ENCODE measurements at regions not wholly inside any gene's neighbourhood (a gene's known extent, or its start where the extent isn't known, plus 50 kb on each side); places are given as distances from the start of the nearest gene placed in this dataset.

DNA sequence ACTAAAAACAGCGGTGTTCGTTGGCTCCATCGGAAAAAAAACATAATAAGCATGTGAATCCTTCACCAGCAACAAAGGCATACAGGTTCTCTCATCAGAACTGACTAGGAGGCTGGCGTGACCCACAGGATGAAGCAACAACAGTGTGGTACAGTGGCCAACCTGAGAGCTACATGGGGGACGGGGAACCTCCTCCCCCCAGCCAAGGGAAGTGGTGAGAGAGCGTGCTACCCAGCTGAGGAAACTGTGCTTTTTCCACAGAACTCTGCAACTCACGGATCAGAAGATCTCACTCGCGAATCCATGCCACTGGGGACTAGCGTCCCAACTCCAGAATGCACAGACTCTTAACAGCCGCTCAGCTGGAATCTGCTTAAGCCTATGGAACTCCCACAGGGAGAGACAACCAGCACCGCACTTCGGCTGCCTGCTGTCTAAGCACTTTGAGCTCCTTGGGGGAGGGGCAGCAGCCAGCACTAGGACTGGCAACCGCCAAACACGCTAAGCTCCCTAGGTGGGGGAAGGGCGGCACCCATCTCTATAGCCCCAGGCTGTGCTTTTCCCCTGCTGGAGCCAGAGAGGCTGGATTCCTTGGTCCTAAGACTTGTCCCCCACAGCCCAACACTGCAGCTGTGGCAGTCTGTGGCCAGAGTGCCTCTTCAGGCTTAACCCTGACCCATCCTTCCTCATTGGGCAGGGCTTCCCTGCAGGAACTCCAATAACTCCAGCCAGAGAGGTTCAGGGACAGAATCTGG lies 538.3 kb upstream of the BTBD3 start (continued):
- TF ChIP-seq ZBTB10 (CRISPR knock-in tag; IDR thresholded peaks at IDR 0.05; ENCODE audit: borderline replicate concordance) (no peak), MEF2D (CRISPR knock-in tag; IDR thresholded peaks at IDR 0.05) (no peak), ELF4 (CRISPR knock-in tag; IDR thresholded peaks at IDR 0.05; ENCODE audit: borderline replicate concordance) (no peak), HINFP (CRISPR knock-in tag; IDR thresholded peaks at IDR 0.05; ENCODE audit: low read depth) (no peak), CEBPZ (IDR thresholded peaks at IDR 0.05; ENCODE audit: low read length) (no peak), YY1 (IDR thresholded peaks at IDR 0.05; ENCODE audit: insufficient read depth, insufficient replicate concordance, low read depth, low read length) (no peak), NFKBIZ (CRISPR knock-in tag; IDR thresholded peaks at IDR 0.05) (no peak), ZNF713 (CRISPR knock-in tag; IDR thresholded peaks at IDR 0.05) (no peak), ZNF460 (CRISPR knock-in tag; IDR thresholded peaks at IDR 0.05; ENCODE audit: borderline replicate concordance) (no peak), ZNF101 (CRISPR knock-in tag; IDR thresholded peaks at IDR 0.05; ENCODE audit: borderline replicate concordance, low read depth) (no peak), ZNF644 (CRISPR knock-in tag; IDR thresholded peaks at IDR 0.05; ENCODE audit: low read depth) (0 out of 2 replicates have a peak, but pooled peaks have one; percentile 18), RXRA (CRISPR knock-in tag; IDR thresholded peaks at IDR 0.05) (no peak), TRIM24 (CRISPR knock-in tag; IDR thresholded peaks at IDR 0.05) (no peak)
- TF ChIP-seq, protein P1, sequence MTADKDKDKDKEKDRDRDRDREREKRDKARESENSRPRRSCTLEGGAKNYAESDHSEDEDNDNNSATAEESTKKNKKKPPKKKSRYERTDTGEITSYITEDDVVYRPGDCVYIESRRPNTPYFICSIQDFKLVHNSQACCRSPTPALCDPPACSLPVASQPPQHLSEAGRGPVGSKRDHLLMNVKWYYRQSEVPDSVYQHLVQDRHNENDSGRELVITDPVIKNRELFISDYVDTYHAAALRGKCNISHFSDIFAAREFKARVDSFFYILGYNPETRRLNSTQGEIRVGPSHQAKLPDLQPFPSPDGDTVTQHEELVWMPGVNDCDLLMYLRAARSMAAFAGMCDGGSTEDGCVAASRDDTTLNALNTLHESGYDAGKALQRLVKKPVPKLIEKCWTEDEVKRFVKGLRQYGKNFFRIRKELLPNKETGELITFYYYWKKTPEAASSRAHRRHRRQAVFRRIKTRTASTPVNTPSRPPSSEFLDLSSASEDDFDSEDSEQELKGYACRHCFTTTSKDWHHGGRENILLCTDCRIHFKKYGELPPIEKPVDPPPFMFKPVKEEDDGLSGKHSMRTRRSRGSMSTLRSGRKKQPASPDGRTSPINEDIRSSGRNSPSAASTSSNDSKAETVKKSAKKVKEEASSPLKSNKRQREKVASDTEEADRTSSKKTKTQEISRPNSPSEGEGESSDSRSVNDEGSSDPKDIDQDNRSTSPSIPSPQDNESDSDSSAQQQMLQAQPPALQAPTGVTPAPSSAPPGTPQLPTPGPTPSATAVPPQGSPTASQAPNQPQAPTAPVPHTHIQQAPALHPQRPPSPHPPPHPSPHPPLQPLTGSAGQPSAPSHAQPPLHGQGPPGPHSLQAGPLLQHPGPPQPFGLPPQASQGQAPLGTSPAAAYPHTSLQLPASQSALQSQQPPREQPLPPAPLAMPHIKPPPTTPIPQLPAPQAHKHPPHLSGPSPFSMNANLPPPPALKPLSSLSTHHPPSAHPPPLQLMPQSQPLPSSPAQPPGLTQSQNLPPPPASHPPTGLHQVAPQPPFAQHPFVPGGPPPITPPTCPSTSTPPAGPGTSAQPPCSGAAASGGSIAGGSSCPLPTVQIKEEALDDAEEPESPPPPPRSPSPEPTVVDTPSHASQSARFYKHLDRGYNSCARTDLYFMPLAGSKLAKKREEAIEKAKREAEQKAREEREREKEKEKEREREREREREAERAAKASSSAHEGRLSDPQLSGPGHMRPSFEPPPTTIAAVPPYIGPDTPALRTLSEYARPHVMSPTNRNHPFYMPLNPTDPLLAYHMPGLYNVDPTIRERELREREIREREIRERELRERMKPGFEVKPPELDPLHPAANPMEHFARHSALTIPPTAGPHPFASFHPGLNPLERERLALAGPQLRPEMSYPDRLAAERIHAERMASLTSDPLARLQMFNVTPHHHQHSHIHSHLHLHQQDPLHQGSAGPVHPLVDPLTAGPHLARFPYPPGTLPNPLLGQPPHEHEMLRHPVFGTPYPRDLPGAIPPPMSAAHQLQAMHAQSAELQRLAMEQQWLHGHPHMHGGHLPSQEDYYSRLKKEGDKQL (CRISPR knock-in tag; IDR thresholded peaks at IDR 0.05; ENCODE audit: low read depth), result no peak
